KBM-7 (cell line): ENCODE measurements at regions not wholly inside any gene's neighbourhood (a gene's known extent, or its start where the extent isn't known, plus 50 kb on each side); places are given as distances from the start of the nearest gene placed in this dataset.

Source experiments
- DNase-seq: peaks from one replicate; pipeline ENCODE4 v3.0.0-alpha.2; 2015
- in situ Hi-C: fragments of 300-500 bp; cut with MboI; formaldehyde crosslinking; loops from 2 replicates; pipeline ENCODE4 v1.14.3; 2020; ENCODE audit warnings: low sequenced_read_pairs, low pct_unique_long_range_greater_than_20kb, mixed read lengths

DNA sequence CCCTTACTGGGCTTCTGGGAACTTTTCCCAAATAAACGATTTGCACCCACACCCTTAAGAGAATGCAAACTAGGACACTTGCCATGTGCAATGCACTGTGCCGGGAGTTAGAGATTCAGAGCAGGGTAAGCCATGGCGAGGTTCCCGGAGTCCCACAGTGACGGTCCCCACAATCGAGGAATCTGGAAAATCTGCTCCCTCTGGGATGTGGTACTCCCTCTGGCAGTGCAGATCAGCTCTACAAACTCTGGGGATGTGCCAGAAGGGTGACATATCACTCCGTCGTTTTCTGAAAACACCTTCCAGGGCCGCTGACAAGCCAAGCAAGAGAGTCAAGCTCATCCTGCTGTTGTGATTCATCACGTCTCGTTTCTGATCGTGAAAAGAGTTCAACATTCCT, 537.5 kb downstream of the BCOR start:
- in situ Hi-C loops = no loop called here
- no peak for DNase-seq

DNA sequence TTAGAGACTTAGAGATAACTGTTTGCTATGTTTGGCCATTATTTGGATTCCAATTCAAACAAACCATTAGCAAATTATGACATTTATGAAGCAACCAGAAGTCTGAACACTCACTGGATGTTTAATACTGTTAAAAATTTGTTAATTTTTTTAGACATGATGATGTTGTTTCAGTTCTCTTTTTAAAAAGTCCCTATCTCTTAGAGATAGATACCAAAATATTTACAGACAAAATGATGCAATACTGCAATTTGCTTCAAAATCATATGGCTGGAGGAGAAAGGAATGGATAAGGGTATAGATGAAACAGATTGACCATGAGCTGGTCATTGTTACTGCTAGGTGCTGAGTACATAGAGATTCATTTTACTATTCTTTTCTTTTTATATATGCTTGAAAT, 534.6 kb downstream of the BCOR start:
- in situ Hi-C loops = no loop called here
- no peak for DNase-seq

DNA sequence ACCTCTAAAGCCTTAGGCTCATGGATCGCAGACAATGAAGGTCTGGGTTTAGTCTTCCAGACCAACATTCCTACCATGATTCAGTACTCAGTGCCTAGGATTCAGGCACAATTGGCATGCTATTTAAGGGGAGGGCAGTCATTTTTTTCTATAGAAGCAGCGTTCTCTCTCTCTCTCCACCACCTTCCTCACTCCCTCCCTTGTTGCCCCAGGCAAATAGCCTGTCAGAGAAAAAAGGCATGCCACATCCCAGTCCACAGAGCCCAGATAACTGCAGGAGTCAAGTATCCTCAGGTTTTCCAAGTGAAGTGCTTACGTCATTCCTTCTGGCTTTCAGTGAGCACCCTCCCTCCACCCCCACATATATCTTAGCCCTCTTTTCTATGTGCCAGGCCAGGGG, 533.0 kb downstream of the BCOR start:
- no peak for DNase-seq
- in situ Hi-C loops = no loop called here

DNA sequence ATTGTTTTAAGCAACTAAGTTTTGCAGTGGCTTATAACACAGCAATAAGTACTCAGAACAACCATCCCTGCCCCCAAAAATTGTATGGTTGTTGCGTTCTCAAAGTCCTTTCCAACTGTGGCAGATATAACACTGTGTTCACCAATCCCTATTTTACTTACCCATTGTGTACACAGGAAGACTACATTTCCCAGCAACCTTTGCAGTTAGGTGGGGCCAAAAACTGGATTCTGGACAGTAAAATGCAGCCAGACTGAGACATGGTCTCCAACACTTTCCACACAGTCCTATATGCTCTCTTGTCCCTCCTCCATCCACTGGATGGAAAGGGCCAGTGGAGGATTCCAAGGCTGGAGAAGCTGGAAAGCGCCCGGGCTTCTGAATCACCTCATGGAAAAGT, 523.6 kb downstream of the BCOR start:
- in situ Hi-C loops = no loop called here
- no peak for DNase-seq

DNA sequence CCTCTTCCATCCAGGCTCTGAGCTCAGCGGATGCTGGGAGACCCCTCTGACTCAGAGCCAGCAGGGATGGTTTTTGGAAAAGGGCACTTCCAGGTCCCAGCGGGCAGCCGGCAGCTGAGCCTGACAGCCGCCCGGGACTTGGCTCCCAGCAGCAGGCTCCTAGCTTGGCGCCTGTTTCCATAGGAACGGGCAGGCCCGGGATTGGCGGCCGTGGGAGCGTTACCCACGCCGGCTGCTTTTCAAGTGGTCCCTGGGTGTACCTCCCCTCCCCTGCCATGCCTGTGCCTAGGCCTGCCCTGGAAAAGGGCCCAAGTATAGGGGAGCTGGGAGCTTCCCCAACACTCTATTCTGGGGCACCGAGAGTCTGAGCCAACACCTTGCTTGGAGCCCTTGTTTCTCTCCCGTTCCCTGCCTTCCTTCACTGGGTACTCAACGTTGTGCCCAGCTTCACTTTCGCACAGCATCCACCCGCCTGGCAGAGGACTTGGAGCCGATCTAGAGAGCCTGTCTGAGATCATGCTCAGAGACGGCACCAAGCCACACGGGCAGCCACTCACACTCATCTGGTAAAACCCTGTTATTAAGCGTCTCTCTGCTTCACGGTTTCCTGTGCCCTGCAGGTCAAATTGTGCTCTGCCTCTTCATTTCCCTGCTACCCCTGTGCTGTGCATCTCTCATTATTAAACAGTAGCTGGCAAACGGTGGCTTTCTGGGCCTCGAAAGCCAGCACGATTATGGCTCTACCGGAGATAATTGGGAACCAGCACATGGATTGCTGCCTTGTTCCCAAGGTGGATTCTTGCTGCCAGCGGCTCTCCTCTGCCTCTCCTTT, 521.5 kb downstream of the BCOR start:
- in situ Hi-C loops = no loop called here
- DNase-seq = no peak

GRCh38 chrX:39577206-39577984, 520.4 kb downstream of the BCOR start:
- no peak for DNase-seq
- in situ Hi-C loops = no loop called here

GRCh38 chrX:39577985-39578869, 519.5 kb downstream of the BCOR start:
- in situ Hi-C loops = no loop called here
- DNase-seq = peak; percentile 2

- DNase-seq = no peak
- in situ Hi-C loops = no loop called here
Observed at GRCh38 chrX:39580043-39580442, 517.7 kb downstream of the BCOR start.

DNA sequence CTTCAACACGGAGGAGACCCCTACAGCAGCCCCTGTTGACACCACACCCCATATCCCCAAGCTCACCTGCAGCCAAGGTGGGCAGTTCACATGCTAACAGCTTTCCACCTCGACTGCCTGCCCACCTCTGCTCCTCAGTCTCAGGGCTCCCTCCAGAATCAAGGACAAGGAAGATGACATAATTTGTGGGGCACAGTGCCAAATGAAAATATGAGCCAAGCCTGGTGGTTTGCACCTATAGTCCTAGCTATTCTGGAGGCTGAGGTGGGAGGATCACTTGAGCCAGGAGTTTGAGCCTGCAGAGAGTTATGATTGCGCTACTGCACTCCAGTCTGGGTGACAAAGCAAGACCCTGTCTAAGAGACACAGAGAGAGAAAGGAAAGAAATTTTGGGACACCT, 516.3 kb downstream of the BCOR start:
- in situ Hi-C loops = no loop called here
- no peak for DNase-seq

- DNase-seq = peak; percentile 44
- in situ Hi-C loops = no loop called here
Observed at GRCh38 chrX:39582091-39582490, 515.7 kb downstream of the BCOR start.

DNA sequence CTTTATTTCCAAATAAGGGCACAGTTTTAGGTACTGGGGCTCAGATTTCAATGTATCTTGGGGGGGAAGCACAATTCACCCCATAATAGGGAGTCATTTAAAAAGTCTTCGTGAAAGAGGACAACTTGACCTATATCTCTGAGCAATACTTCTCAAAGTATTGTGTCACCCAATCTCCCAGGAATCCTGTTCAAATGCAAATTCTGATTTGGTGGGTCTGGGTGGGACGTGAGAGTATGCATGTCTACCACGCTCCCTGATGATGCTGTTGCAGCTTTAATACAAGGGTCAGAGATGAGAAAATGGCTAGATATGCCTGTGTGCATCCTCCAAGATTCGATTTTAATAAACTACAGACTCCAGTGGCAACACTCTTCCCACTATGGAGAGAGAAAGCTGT, 514.8 kb downstream of the BCOR start:
- in situ Hi-C loops = no loop called here
- no peak for DNase-seq

- no peak for DNase-seq
- in situ Hi-C loops = no loop called here
Observed at GRCh38 chrX:39585808-39586207, 511.9 kb downstream of the BCOR start.

DNA sequence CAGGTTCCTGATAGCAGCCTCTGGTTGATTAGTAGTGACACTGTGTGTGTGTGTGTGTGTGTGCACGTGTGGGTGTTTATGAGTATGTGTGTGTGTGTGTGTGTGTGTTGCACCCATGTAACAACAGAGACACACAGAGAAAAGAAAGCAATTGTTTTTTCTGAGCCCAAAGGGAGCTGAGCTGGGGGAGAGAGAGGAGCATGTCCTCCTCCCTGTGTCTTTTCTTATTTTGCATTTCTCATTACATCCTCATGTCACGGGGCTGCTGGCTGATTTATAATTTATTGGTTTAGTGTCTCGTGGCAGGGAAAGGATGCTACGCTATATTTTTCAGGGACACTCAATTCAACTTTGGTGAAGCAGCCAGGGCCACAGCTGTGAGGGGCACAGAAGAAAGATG, 511.4 kb downstream of the BCOR start:
- no peak for DNase-seq
- in situ Hi-C loops = no loop called here

- in situ Hi-C loops = no loop called here
- no peak for DNase-seq
Observed at GRCh38 chrX:39591099-39591498, 506.7 kb downstream of the BCOR start.

DNA sequence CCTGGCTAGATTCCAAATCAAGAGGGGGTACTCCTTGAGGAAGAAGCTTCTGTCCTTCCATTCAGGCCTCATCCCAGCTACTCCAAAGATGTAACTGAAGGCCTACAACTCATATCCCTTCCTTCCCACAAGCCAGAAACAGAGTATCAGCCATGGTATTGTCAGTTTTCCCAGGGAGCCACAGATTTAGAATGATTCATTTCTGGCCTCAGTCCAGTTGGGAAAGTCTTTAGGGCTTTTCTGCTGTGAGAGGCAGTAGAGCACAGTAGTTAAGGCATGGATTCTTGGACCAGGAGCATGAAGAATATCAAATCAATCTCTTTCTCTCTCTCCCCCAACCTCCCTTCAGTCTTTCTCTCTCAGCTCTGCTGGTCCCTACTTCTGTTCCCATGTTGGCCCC, 505.0 kb downstream of the BCOR start:
- DNase-seq = no peak
- in situ Hi-C loops = no loop called here

GRCh38 chrX:39595977-39596376, 501.8 kb downstream of the BCOR start:
- in situ Hi-C loops = no loop called here
- DNase-seq = no peak

DNA sequence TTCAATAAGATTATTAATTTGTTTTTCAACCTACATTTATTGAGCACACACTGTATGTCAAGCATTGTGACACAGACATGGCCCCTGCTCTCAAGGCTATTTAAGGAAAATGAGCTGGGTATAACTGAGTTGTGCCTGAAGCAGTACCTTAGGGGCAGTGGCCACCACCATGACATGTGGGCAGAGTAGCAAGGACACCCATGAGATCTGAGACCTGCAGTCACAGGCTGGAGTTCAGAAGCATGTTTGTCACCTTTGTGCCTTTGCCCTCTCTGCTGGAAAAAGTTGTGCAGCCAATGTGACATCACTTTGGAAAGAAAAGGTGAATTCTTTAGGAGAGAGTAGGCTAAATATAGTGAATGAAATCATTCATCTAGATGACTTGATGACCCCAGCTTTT, 501.3 kb downstream of the BCOR start:
- in situ Hi-C loops = no loop called here
- no peak for DNase-seq

- in situ Hi-C loops = no loop called here
Observed at GRCh38 chrX:39599339-39599738, 498.4 kb downstream of the BCOR start.

GRCh38 chrX:39600222-39600621, 497.5 kb downstream of the BCOR start:
- in situ Hi-C loops = no loop called here
- no peak for DNase-seq

More at GRCh38 chrX:39599339-39599738, 498.4 kb downstream of the BCOR start:
- no peak for DNase-seq
